ENCODE measurements at regions not wholly inside any gene's neighbourhood (a gene's known extent, or its start where the extent isn't known, plus 50 kb on each side); places are given as distances from the start of the nearest gene placed in this dataset.

- no peak for TF ChIP-seq MYNN (CRISPR knock-in tag; IDR thresholded peaks at IDR 0.05; ENCODE audit: low read depth)
- TF ChIP-seq ZNF83 (CRISPR knock-in tag; IDR thresholded peaks at IDR 0.05; ENCODE audit: borderline replicate concordance), result no peak
- no peak for TF ChIP-seq ZBTB1 (CRISPR knock-in tag; IDR thresholded peaks at IDR 0.05; ENCODE audit: borderline replicate concordance)
- no peak for TF ChIP-seq ZNF207 (IDR thresholded peaks at IDR 0.05; ENCODE audit: borderline replicate concordance)
- TF ChIP-seq NR2F6 (IDR thresholded peaks at IDR 0.05), result no peak
- TF ChIP-seq NR2F6 (CRISPR knock-in tag; IDR thresholded peaks at IDR 0.05), result no peak
- TF ChIP-seq TAF15 (IDR thresholded peaks at IDR 0.05; ENCODE audit: low read depth, low read length, poor library complexity, severe bottlenecking), result no peak
- TF ChIP-seq, protein P1, sequence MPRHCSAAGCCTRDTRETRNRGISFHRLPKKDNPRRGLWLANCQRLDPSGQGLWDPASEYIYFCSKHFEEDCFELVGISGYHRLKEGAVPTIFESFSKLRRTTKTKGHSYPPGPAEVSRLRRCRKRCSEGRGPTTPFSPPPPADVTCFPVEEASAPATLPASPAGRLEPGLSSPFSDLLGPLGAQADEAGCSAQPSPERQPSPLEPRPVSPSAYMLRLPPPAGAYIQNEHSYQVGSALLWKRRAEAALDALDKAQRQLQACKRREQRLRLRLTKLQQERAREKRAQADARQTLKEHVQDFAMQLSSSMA (CRISPR knock-in tag; IDR thresholded peaks at IDR 0.05), result no peak
- TF ChIP-seq, protein P2, sequence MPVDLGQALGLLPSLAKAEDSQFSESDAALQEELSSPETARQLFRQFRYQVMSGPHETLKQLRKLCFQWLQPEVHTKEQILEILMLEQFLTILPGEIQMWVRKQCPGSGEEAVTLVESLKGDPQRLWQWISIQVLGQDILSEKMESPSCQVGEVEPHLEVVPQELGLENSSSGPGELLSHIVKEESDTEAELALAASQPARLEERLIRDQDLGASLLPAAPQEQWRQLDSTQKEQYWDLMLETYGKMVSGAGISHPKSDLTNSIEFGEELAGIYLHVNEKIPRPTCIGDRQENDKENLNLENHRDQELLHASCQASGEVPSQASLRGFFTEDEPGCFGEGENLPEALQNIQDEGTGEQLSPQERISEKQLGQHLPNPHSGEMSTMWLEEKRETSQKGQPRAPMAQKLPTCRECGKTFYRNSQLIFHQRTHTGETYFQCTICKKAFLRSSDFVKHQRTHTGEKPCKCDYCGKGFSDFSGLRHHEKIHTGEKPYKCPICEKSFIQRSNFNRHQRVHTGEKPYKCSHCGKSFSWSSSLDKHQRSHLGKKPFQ (CRISPR knock-in tag; IDR thresholded peaks at IDR 0.05; ENCODE audit: insufficient replicate concordance), result no peak
These were observed 1011.9 kb downstream of the CDH8 start (continued) for GRCh38 chr16:61024180-61024900.

DNA sequence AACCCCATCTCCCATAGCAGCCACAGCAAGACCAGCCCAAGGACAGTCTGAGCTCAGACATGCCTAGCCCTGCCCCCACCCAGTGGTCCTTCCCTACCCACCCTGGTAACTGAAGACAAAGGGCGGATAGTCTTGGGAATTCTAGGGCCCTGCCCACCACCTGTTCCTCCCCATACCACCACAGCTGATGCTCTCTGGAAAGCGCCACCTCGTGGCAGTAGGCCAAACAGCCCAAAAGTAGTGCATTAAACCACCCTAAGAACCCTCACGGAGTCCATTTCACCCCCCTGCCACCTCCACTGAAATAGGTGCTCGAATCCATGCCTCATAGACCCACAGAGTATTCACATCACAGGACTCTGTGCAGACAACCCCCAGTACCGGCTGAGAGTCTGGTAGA is 1021.4 kb downstream of the CDH8 start:
- no peak for DNase-seq (ENCODE audit: low spot score)
- no peaks in the 10 kb centered on the region for H3K79me2 ChIP-seq (ENCODE audit: insufficient read depth, low read length)
- FAIRE-seq, result no peak
- H3K27me3 ChIP-seq (ENCODE audit: control insufficient read depth in 1 of 2, insufficient read depth in 2 of 2, low read length in 2 of 2), result no peaks in the 10 kb centered on the region; a peak in 1 of 5 replicates
- POLR2A ChIA-PET, result no interaction called here
- ATAC-seq, result no peak
- no peaks in the 10 kb centered on the region for H4K20me1 ChIP-seq (ENCODE audit: insufficient read depth, low read length)
- no peak overlapping the region for H3K4me3 ChIP-seq (replicated peaks in 1 of 3; ENCODE audit: insufficient read depth in 1 of 3, low read depth in 2 of 3, low read length in 3 of 3)
- H3K4me1 ChIP-seq (ENCODE audit: insufficient read depth, low read length), result no peaks in the 10 kb centered on the region
- BruUV-seq (replicated peaks), result no TSS peak
- H3K27ac ChIP-seq (ENCODE audit: extremely low read length, insufficient read depth, low read length), result no peak overlapping the region
- H3K9me3 ChIP-seq (ENCODE audit: low read length), result peaks cover 46% of the 10 kb centered on the region
- H3K9ac ChIP-seq (ENCODE audit: insufficient read depth, low read depth, low read length), result no peak overlapping the region
- intact Hi-C loops (cut with micrococcal nuclease; ENCODE audit: unreplicated experiment) (no loop called here), in situ Hi-C loops (cut with HindIII; ENCODE audit: extremely low pct_ligation_motif_present, low pct_unique_long_range_greater_than_20kb) (loop anchor here (10.0 kb wide), 1 partner anchor 60 kb away; no protein-coding TSS in a partner anchor)
- no peak overlapping the region for H2AFZ ChIP-seq (ENCODE audit: low read length)
- H3K36me3 ChIP-seq (replicated peaks in 1 of 2; ENCODE audit: control insufficient read depth in 1 of 2, insufficient read depth in 2 of 2, low read length in 2 of 2), result no peaks in the 10 kb centered on the region
- CTCF ChIA-PET (ENCODE audit: low intra/inter-chr PET ratio, low total read pairs), result no interaction called here
- TF ChIP-seq ZNF446 (CRISPR knock-in tag; IDR thresholded peaks at IDR 0.05) (no peak), ZNF614 (CRISPR knock-in tag; IDR thresholded peaks at IDR 0.05; ENCODE audit: borderline replicate concordance) (no peak), KMT2B (CRISPR knock-in tag; IDR thresholded peaks at IDR 0.05) (no peak), TFAP4 (IDR thresholded peaks at IDR 0.05; ENCODE audit: borderline replicate concordance, low read depth) (no peak), ARNT (IDR thresholded peaks at IDR 0.05) (no peak), MAFG (CRISPR knock-in tag; IDR thresholded peaks at IDR 0.05) (no peak)
- TF ChIP-seq, protein P3, sequence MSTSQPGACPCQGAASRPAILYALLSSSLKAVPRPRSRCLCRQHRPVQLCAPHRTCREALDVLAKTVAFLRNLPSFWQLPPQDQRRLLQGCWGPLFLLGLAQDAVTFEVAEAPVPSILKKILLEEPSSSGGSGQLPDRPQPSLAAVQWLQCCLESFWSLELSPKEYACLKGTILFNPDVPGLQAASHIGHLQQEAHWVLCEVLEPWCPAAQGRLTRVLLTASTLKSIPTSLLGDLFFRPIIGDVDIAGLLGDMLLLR (CRISPR knock-in tag; IDR thresholded peaks at IDR 0.05), result no peak
- 15% methylated on average over 6 of the region's 6 CpGs for WGBS (ENCODE audit: low lambda C conversion rate)
- H3K4me2 ChIP-seq (ENCODE audit: low read depth, low read length), result no peak overlapping the region

Data from HepG2 (cell line).